Pancreas (tissue), 10 donors: ENCODE measurements at regions not wholly inside any gene's neighbourhood (a gene's known extent, or its start where the extent isn't known, plus 50 kb on each side); places are given as distances from the start of the nearest gene placed in this dataset.

Source experiments
- ATAC-seq, 4 donors: fragments of 200-7000 bp; cut with Tn5 transposase; one replicate each; pipeline versions ENCODE4 v1.8.0 to v1.9.1; 2020; ENCODE audit warnings: mild to moderate bottlenecking in 4 of 4, moderate library complexity in 4 of 4
- DNase-seq, 6 donors: peaks; one replicate each; pipeline ENCODE4 v3.0.0-alpha.2; 2020
- FAIRE-seq: peaks from 2 replicates; lab custom pipeline; 2012; peaks lifted over from hg19 to GRCh38; lab: Jason Lieb, UNC
- H3K27ac ChIP-seq, 4 donors: fragments of 200-600 bp; sonication (generic); 1 replicate in 3 of 4; 2 replicates in 1 of 4; pipeline versions ENCODE4 v1.5.0 to v1.8.0; 2020
- H3K27me3 ChIP-seq, 4 donors: fragments of 200-600 bp; one replicate each; pipeline ENCODE4 v1.8.0; 2021
- H3K36me3 ChIP-seq, 3 donors: fragments of 200-600 bp; sonication (generic) in 1 of 3; one replicate each; pipeline versions ENCODE4 v1.5.0 to v1.8.0; 2020 to 2021
- H3K4me1 ChIP-seq, 3 donors: fragments of 200-600 bp; one replicate each; pipeline ENCODE4 v1.8.0; 2021
- H3K4me3 ChIP-seq, 4 donors: fragments of 200-600 bp; sonication (generic) in 2 of 4; one replicate each; pipeline versions ENCODE4 v1.5.0 to v1.8.0; 2020 to 2021
- H3K9me3 ChIP-seq, 4 donors: fragments of 200-600 bp; one replicate each; pipeline ENCODE4 v1.8.0; 2021
- CTCF ChIP-seq, 4 donors: fragments of 200-600 bp; sonication (generic) in 3 of 4; IDR thresholded peaks; one replicate each; pipeline versions ENCODE4 v1.5.0 to v1.8.0; 2021; ENCODE audit warnings: antibody characterized with exemption in 4 of 4
- WGBS, 2 donors: extraction: QIAGEN DNeasy Blood & Tissue Kit; methylation state at CpG; one replicate each; pipeline ENCODE4 v1.1.7; 2013; 5-methylcytosine and 5-hydroxymethylcytosine counted together
- intact Hi-C, 3 donors: fragments of 100-400 bp; cut with DNase I; formaldehyde crosslinking; loops; one replicate each; pipeline versions ENCODE4 v1.11.1 to v1.14.2; 2022
- donor health status: healthy with polysubstance abuse.
- donor health status: DM: no; HTN: no; CAD: no; lungs with moderate emphysema.
- donor health status: DM: no; HTN: no; CAD: no.
- donor health status: control.
- donor health status: control.
- donor health status: Bipolar disorder and iron deficiency.
- donor health status: DM: yes; HTN: yes; CAD: no.
- donor health status: DM: no; HTN: no; CAD: no.
- donor health status: DM: no; HTN: no; CAD: no.
- donor health status: DM: yes; HTN: yes; CAD: no.

GRCh38 chr9:28610339-28610738 is 1037.1 kb upstream of the C9orf72 start:
- 33 to 50% methylated on average over 3 of the region's 3 CpGs for WGBS, 2 donors
- no peak for DNase-seq
- FAIRE-seq: no peak
- ATAC-seq: no peak
- no peak overlapping the region for H3K4me3 ChIP-seq
- H3K36me3 ChIP-seq: no peaks in the 10 kb centered on the region
- no peaks in the 10 kb centered on the region for H3K9me3 ChIP-seq
- no peak overlapping the region for H3K27ac ChIP-seq
- no peaks in the 10 kb centered on the region for H3K4me1 ChIP-seq
- H3K27me3 ChIP-seq: no peaks in the 10 kb centered on the region
- intact Hi-C loops: no loop called here
- TF ChIP-seq CTCF (IDR thresholded peaks at IDR 0.05): no peak

GRCh38 chr9:28616310-28616709 is 1043.0 kb upstream of the C9orf72 start:
- Histone ChIP-seq H3K9me3 (no peaks in the 10 kb centered on the region), H3K36me3 (no peaks in the 10 kb centered on the region), H3K27ac (no peak overlapping the region), H3K4me3 (no peak overlapping the region), H3K4me1 (no peaks in the 10 kb centered on the region), H3K27me3 (no peaks in the 10 kb centered on the region)
- intact Hi-C loops: no loop called here
- ATAC-seq (no peak), FAIRE-seq (no peak), DNase-seq (no peak)
- WGBS, 2 donors: 24 to 27% methylated on average over 1 of the region's 1 CpG
- TF ChIP-seq CTCF (IDR thresholded peaks at IDR 0.05): no peak

- DNase-seq: no peak
- intact Hi-C loops: no loop called here
- H3K27ac ChIP-seq: no peak overlapping the region
- H3K4me1 ChIP-seq: no peaks in the 10 kb centered on the region
- H3K27me3 ChIP-seq: no peaks in the 10 kb centered on the region
- WGBS, 2 donors: 15 to 28% methylated on average over 1 of the region's 1 CpG
- no peak for ATAC-seq
- TF ChIP-seq CTCF (IDR thresholded peaks at IDR 0.05): no peak
- no peaks in the 10 kb centered on the region for H3K36me3 ChIP-seq
- no peaks in the 10 kb centered on the region for H3K9me3 ChIP-seq
- H3K4me3 ChIP-seq: no peak overlapping the region
- no peak for FAIRE-seq
These were observed 1046.7 kb upstream of the C9orf72 start for GRCh38 chr9:28620011-28620410.

GRCh38 chr9:28620661-28621060 is 1047.4 kb upstream of the C9orf72 start:
- Histone ChIP-seq H3K36me3 (no peaks in the 10 kb centered on the region), H3K9me3 (no peaks in the 10 kb centered on the region), H3K4me3 (no peak overlapping the region), H3K27ac (no peak overlapping the region), H3K4me1 (no peaks in the 10 kb centered on the region), H3K27me3 (no peaks in the 10 kb centered on the region)
- intact Hi-C loops: no loop called here
- 35 to 47% methylated on average over 2 of the region's 2 CpGs for WGBS, 2 donors
- FAIRE-seq (no peak), DNase-seq (no peak), ATAC-seq (no peak)
- TF ChIP-seq CTCF (IDR thresholded peaks at IDR 0.05): no peak

GRCh38 chr9:28624771-28625170 is 1051.5 kb upstream of the C9orf72 start:
- DNase-seq: no peak
- H3K4me3 ChIP-seq: no peak overlapping the region
- TF ChIP-seq CTCF (IDR thresholded peaks at IDR 0.05): no peak
- H3K27me3 ChIP-seq: no peaks in the 10 kb centered on the region
- H3K36me3 ChIP-seq: no peaks in the 10 kb centered on the region
- ATAC-seq: no peak
- intact Hi-C loops: no loop called here
- no peak overlapping the region for H3K27ac ChIP-seq
- no peaks in the 10 kb centered on the region for H3K4me1 ChIP-seq
- 45 to 52% methylated on average over 1 of the region's 1 CpG for whole genome bisulfite sequencing, 2 donors
- FAIRE-seq: no peak
- no peaks in the 10 kb centered on the region for H3K9me3 ChIP-seq
